Keratinocyte (primary cell): ENCODE measurements at regions not wholly inside any gene's neighbourhood (a gene's known extent, or its start where the extent isn't known, plus 50 kb on each side); places are given as distances from the start of the nearest gene placed in this dataset.

Experiments used
- DNase-seq: peaks from one replicate; pipeline ENCODE4 v3.0.0-alpha.2; 2011; ENCODE audit warnings: low read depth, missing footprints, low spot score
- FAIRE-seq: peaks from 2 replicates; lab custom pipeline; 2011; peaks lifted over from hg19 to GRCh38; lab: Jason Lieb, UNC
- H2AFZ ChIP-seq: 2 replicates; pipeline ENCODE4 v1.6.0; 2012; ENCODE audit warnings: low read length, control low read depth, inconsistent platforms; ENCODE audit not compliant: control insufficient read depth
- H3K27ac ChIP-seq: 2 replicates; pipeline ENCODE4 v1.5.1; 2011; ENCODE audit warnings: low read length; ENCODE audit not compliant: control insufficient read depth, insufficient read depth
- H3K27me3 ChIP-seq: 3 replicates; pipeline ENCODE4 v1.6.0; 2011; ENCODE audit warnings: low read length; ENCODE audit not compliant: control insufficient read depth, insufficient read depth; ENCODE audit errors: extremely low read depth
- H3K36me3 ChIP-seq, 2 experiments: 2 replicates in 1 of 2; 3 replicates in 1 of 2; pipeline ENCODE4 v1.5.1; 2011; ENCODE audit warnings: low read length in 2 of 2, mild to moderate bottlenecking in 1 of 2; ENCODE audit not compliant: control insufficient read depth in 2 of 2, insufficient read depth in 2 of 2; ENCODE audit errors: extremely low read depth in 1 of 2
- H3K4me1 ChIP-seq: 3 replicates; pipeline ENCODE4 v1.5.1; 2011; ENCODE audit warnings: low read length; ENCODE audit not compliant: control insufficient read depth, insufficient read depth; ENCODE audit errors: extremely low read depth
- H3K4me2 ChIP-seq: 3 replicates; pipeline ENCODE4 v1.6.0; 2011; ENCODE audit warnings: low read depth, low read length; ENCODE audit not compliant: control insufficient read depth, insufficient read depth; ENCODE audit errors: extremely low read depth
- H3K4me3 ChIP-seq, 3 experiments: fragments of 200-600 bp in 1 of 3; sonication (generic) in 1 of 3; 2 replicates in 2 of 3; 3 replicates in 1 of 3; pipeline ENCODE4 v1.5.1; 2011 to 2016; ENCODE audit warnings: low read length in 3 of 3, mild to moderate bottlenecking in 3 of 3, control low read depth in 2 of 3, inconsistent platforms in 1 of 3, low read depth in 1 of 3, mixed read lengths in 1 of 3, mixed run types in 1 of 3, moderate library complexity in 1 of 3; ENCODE audit not compliant: control insufficient read depth in 2 of 3, insufficient read depth in 2 of 3; ENCODE audit errors: extremely low read depth in 1 of 3
- H3K79me2 ChIP-seq: 2 replicates; pipeline ENCODE4 v1.6.0; 2012; ENCODE audit warnings: low read length; ENCODE audit not compliant: control insufficient read depth, insufficient read depth
- H3K9ac ChIP-seq: 3 replicates; pipeline ENCODE4 v1.6.0; 2011; ENCODE audit warnings: low read length; ENCODE audit not compliant: control insufficient read depth, insufficient read depth; ENCODE audit errors: extremely low read depth
- H3K9me1 ChIP-seq: 3 replicates; pipeline ENCODE4 v1.6.0; 2011; ENCODE audit warnings: low read length; ENCODE audit not compliant: control insufficient read depth, insufficient read depth; ENCODE audit errors: extremely low read depth
- H3K9me3 ChIP-seq: 2 replicates; pipeline ENCODE4 v1.5.1; 2012; ENCODE audit warnings: low read depth, low read length; ENCODE audit not compliant: control insufficient read depth
- H4K20me1 ChIP-seq: 3 replicates; pipeline ENCODE4 v1.6.0; 2011; ENCODE audit warnings: low read length; ENCODE audit not compliant: control insufficient read depth, insufficient read depth; ENCODE audit errors: extremely low read depth
- CTCF ChIP-seq, 3 experiments: IDR thresholded peaks in 1 of 3; conservative IDR thresholded peaks in 1 of 3; optimal IDR thresholded peaks in 1 of 3; 2 replicates in 2 of 3; 3 replicates in 1 of 3; pipeline versions ENCODE3 to v1.5.1; 2011; ENCODE audit warnings: low read length in 3 of 3, mild to moderate bottlenecking in 3 of 3, moderate library complexity in 2 of 3, control low read depth in 1 of 3, inconsistent platforms in 1 of 3; ENCODE audit not compliant: insufficient read depth in 2 of 3; ENCODE audit errors: extremely low read depth in 1 of 3
- EZH2 ChIP-seq: IDR thresholded peaks from one replicate; pipeline ENCODE4 v1.6.1; 2012; ENCODE audit warnings: inconsistent platforms, mild to moderate bottlenecking, low read length, moderate library complexity
- dilution Hi-C: fragments of 300-500 bp; cut with MboI; formaldehyde crosslinking; loops from one replicate; pipeline ENCODE4 v1.7.0; 2020; ENCODE audit warnings: low sequenced_read_pairs; ENCODE audit not compliant: extremely low pct_ligation_motif_present

GRCh38 chr19:28815257-28815656, 397.7 kb downstream of the UQCRFS1 start:
- Histone ChIP-seq H2AFZ (no peak overlapping the region), H3K9me1 (no peaks in the 10 kb centered on the region), H3K36me3 (no peaks in the 10 kb centered on the region), H3K27me3 (no peaks in the 10 kb centered on the region), H3K4me1 (no peaks in the 10 kb centered on the region), H3K27ac (no peak overlapping the region), H3K79me2 (no peaks in the 10 kb centered on the region), H3K9ac (no peak overlapping the region), H3K4me3 (no peak overlapping the region), H3K4me2 (no peak overlapping the region), H3K9me3 (peaks cover 2% of the 10 kb centered on the region), H4K20me1 (no peaks in the 10 kb centered on the region)
- no peak for TF ChIP-seq CTCF (optimal IDR thresholded peaks at IDR 0.05 in 1 of 3, IDR thresholded peaks at IDR 0.05 in 1 of 3, conservative IDR thresholded peaks at IDR 0.05 in 1 of 3; ENCODE audit: extremely low read depth in 1 of 3, insufficient read depth in 2 of 3, low read length in 3 of 3)
- TF ChIP-seq EZH2 = no peak
- DNase-seq (no peak), FAIRE-seq (no peak)
- dilution Hi-C loops = no loop called here

DNA sequence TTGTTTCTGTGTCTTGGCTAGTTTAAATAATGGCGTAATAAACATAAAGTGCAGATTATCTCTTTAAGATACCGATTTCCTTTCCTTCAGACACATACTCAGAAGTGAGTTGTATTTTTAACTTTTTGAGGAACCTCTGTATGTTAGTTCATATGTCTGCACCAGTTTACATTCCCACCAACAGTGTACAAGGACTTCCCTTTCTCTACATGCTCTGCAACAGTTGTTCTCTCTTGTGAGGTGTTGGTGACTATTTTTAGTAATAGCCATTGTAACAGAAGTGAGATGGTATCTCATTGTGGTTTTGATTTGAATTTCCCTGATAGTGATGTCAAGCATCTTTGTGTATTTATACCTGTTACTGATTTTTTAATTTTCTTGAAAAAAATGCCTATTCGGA, 418.6 kb downstream of the UQCRFS1 start:
- no peak for TF ChIP-seq CTCF (optimal IDR thresholded peaks at IDR 0.05 in 1 of 3, IDR thresholded peaks at IDR 0.05 in 1 of 3, conservative IDR thresholded peaks at IDR 0.05 in 1 of 3; ENCODE audit: extremely low read depth in 1 of 3, insufficient read depth in 2 of 3, low read length in 3 of 3)
- TF ChIP-seq EZH2 = no peak
- Histone ChIP-seq H3K9ac (no peak overlapping the region), H2AFZ (no peak overlapping the region), H4K20me1 (no peaks in the 10 kb centered on the region), H3K4me2 (no peak overlapping the region), H3K27me3 (no peaks in the 10 kb centered on the region), H3K27ac (no peak overlapping the region), H3K9me3 (peaks cover 2% of the 10 kb centered on the region), H3K79me2 (no peaks in the 10 kb centered on the region), H3K4me1 (no peaks in the 10 kb centered on the region), H3K9me1 (no peaks in the 10 kb centered on the region), H3K36me3 (no peaks in the 10 kb centered on the region), H3K4me3 (no peak overlapping the region)
- dilution Hi-C loops = no loop called here
- DNase-seq (no peak), FAIRE-seq (no peak)
